COLO668 (cell line): ENCODE measurements at regions not wholly inside any gene's neighbourhood (a gene's known extent, or its start where the extent isn't known, plus 50 kb on each side); places are given as distances from the start of the nearest gene placed in this dataset.

Experiments
- DNase-seq: peaks from one replicate; lab custom pipeline; 2025; ENCODE audit not compliant: unreplicated experiment; lab: John Stamatoyannopoulos, UW

DNA sequence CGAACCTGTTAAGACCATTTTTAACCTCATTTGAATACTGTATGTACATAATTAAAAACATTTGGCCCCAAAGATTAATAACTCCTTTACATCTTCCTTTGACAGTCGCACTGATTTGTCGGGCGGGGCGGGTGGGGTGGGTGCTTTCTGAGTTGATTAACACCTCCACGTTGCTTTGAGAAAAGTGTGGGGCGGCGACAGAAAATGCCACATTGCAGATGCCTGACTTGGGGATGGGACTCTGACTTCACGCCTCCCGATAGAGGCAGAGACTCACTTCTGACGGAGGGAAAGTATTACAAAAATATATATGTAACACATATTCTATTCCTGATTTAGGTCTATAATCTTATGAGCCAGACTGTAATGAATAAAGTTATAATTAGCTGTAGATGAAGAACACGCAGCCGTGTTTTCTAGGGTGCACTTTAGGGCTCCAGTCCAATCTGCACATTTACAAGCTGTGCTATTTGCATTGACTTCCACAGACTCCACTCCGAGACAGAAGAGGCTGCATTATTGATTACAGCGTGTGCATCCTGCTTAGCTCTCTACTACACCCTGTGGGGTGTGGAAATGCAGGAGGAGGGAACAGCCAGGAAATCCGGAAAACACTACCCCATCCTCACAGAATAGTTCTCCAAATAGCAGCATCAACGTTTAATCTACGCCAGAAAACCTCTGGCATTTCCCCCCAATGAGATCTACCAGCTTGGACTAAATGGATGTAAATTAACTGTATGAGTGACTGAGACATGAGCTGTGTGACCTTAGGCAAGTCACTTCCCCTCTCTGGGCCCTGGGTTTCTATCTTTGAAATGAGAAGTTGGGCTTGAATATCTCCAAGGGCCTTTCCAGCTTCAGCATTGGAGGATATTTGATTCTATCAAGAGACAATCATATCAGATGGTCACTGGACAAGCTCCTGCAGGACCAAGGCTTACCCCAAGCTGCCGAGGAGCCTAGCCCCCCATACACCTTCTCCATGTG is 308.0 kb downstream of the RRAGC start:
- DNase-seq, result no peak

DNA sequence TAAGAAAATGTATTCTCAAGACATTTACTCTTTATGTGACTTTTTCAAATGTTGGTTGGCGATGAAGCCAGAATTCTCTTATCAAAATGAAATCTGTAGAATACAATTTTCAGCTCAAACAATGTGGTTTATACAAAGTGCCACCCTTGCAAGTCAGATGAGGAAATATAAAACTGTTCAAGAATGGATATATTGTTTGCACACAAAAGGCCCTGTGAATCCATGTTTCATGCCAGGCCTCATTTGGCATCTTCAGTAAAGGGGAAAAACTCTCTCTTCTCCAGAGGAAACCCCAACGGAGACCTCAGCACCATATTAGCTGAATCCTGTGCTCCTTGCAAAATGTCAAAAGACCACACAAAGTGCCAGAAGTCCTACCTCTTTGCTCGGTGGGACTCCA is 310.4 kb downstream of the RRAGC start:
- DNase-seq, result no peak

DNA sequence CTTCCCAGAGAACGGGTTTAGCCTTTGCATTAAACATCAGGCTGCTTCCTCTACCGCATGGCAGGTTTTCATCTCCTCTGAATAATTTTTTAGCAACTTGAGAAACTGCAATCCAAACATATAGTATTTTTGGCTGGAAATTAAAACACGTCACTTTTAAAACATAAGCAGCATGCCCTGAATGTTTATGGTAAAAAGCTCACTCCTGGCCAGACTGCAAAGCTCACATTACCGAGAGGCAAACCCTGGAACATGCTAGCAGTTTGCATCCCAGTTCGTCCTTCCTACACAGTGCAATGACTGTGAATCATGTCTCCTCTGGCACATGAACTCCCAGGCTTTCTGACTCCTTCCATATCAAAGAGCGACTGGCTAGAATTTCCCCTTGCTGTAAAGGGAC is 312.3 kb downstream of the RRAGC start:
- no peak for DNase-seq

DNA sequence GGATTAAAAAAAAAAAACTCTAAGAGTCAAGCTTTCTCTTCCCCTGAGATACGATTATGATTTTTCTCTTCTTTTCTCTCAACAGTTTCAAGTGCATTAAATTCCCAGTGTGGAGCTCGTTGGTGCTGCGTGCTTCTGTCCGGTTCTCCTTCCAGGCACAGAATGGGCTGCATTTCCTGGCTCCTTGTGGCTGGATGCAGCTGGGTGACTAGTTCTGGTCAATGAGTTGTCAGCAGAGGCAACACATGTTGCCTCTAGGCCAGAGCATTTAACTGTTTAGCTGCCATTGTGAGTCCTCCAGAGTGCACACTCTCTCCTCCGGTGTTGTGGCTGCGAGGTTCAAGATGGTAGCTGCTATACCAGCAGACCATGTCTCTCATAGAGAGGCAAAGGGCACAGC is 312.9 kb downstream of the RRAGC start:
- DNase-seq, result no peak

DNA sequence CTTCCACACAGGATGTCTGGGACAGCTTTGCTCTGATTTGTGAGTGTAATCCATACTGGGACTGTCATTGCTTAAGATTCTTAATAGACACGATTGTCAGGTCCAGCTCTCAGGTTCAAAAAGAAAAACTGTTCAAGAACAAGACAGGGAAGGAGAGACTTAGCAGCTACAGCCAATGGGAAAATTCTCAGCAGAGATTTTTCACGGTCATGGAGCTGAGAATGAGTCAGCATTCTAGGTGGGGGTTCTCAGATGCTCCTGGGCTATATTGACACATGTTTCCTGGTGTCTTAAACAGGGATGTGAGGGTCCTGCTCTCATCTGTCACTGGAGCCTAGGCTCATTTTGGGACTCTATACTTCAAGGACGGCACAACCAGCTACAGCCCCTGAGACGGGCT is 318.3 kb downstream of the RRAGC start:
- DNase-seq, result no peak

DNA sequence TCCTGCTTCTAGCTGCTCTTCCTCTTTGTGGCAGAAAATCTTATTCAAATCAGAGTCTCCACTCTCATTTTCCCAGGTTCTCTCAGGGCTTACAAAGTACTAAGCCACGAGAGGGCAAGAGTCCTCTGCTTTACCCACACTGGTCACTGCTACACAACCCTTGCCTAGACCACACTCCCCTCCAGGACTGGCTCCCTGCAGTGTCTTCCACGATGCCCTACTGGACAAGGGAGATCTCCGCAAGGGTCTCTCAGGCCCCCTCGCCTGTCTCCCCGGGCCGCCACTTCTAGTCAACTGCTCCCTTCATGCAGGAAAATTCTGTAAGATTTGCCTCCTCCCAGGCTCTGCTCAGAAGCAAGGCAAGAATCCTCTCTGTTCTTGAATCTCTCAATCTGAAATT is 319.6 kb downstream of the RRAGC start:
- no peak for DNase-seq

DNA sequence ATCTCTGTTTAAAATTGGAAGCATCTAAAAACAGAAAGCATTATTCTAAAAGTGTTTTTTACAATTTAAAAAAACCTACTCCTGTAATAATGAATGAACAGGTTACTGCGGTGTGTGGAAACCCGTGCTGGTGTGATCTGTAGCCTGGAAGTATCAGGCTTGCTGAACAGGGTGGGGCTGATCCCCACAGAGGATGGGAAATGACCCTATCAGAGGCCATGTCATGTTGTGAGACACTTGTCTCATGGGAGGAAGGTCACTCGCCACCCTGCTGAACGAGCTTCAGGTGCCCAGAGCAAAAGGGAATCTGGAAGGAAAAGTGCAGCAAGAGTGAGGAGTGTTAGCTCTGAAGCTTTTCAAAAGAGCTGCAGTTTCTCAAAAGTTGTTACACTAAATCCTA is 320.7 kb downstream of the RRAGC start:
- no peak for DNase-seq

DNA sequence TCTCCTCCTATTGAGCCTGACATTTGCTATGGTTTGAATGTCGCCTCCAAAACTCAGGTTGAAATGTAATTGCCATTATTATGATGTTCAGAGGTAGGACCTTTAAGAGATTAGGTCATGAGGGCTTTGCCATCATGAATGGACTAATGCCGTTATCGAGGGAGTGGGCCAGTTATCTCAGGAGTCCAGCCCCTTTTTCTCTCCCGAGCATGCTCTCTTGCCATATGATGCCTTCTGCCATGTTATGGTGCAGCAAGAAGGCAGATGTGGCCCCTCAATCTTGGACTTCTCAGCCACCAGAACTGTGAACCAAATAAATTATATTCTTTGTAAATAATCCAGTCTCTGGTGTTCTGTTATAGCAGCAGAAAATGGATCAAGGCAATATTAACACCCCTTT is 323.5 kb downstream of the RRAGC start:
- DNase-seq, result no peak

DNA sequence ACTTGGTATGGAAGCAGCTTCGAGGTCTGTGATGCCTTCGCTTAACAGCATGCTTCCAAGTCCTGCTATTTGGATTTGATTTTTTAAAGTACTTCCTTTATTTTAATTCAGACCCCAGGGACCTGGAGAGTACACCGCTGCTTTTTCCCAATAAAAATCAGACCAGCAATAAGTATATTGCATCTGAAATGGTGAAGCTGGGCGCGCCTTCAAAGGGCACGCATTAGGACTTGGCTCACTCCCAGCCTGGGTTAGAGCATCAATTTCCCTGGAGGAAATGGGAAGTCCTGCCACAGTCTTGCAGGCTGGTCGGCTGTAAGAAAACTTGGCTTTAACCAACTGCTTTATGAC is 325.1 kb downstream of the RRAGC start:
- DNase-seq, result no peak

DNA sequence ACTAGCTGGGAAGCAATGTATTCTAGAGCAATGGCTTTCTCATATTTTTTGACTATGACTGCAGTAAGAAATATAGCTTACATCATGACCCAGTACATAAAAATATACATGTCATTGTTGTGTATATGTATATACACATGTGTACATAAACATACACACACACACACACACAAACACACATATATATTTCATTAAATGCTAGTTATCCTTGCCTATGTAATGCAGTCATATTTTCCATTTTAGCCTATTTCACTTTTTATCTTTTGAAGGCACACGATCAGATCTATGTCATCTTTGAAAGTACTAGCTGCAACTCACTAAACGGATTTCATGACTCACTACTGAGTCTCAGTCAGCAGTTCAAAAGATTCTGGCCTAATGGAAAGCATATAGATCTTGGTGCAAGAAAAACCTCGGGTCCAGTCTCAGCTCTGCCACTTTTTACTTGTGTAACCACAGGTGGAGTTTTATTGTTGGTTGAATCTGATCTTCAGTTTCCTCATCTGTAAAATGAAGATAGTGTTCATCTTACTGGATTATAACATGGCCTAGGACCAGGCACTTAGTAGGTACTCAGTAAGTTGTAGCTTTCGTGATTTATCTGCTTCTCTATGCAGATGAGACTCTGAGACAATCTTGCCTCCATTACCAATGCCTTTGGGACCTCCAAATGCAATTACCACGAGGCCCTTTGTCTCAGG is 325.6 kb downstream of the RRAGC start:
- no peak for DNase-seq

DNA sequence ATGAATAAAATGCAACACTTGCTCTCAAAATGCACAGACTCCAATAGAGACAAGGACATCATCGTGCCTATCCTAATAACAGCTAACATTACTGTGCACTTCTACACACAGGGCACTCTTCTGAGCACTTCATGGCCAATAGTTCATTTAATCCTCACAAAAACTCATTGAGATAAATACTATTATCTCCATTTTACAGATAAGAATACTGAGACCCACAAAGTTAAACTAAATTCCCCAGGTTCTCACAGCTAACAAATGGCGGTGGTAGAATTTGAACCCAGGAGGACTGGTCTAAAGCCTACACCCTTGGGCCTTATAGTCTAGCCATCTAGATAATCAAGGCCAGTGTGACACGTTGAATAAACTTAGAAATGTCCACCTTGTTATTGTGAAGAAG is 328.6 kb downstream of the RRAGC start:
- DNase-seq, result no peak

DNA sequence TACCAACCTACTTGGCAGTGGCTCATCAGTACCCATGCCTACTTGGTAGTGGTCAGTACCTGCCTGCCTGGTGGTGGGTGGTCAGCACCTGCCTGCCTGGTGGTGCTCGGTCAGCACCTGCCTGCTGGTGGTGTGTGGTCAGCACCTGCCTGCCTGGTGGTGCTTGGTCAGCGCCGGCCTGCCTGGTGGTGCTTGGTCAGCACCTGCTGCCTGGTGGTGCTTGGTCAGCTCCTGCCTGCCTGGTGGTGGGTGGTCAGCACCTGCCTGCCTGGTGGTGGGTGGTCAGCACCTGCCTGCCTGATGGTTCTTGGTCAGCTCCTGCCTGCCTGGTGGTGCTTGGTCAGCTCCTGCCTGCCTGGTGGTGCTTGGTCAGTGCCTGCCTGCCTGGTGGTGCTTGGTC is 329.6 kb downstream of the RRAGC start:
- DNase-seq, result no peak

DNA sequence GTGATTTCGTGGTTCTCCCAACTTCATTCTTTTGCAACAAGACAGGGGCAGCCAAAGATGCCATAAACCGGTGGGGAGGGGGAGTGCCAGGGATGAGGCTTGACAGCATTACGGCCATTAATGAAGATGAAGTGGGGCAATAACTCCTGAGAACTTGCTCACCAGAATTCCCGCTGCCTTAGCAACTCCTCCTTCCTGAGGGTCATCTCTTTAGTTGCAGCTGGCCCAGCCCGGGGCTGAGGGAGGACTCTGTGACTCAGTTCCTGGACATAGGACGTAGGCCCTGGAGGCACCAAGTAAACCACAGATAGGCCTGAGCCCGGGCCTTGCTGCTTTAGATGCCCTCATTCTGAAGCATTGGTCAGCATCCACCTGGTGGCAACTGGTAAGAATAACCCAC is 330.2 kb downstream of the RRAGC start:
- DNase-seq, result no peak

DNA sequence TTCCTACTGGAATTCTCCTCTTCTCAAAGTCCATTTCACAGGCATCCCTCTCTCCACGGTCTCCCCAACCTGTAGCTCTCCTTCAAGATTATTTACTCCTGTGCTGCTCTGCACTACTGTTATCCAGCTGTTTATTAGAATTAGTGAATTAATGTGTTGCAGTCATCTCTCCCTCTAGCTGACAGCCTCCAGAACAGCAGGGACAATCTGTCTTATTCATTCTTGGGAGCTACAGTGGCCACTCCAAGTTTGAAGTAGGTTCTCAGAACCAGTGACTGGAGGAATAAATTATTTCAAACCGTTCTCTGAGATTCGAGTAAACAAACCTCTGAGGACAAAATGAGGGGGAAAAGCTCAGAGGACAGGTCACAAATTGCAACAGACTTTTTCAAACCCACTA is 330.9 kb downstream of the RRAGC start:
- no peak for DNase-seq

DNA sequence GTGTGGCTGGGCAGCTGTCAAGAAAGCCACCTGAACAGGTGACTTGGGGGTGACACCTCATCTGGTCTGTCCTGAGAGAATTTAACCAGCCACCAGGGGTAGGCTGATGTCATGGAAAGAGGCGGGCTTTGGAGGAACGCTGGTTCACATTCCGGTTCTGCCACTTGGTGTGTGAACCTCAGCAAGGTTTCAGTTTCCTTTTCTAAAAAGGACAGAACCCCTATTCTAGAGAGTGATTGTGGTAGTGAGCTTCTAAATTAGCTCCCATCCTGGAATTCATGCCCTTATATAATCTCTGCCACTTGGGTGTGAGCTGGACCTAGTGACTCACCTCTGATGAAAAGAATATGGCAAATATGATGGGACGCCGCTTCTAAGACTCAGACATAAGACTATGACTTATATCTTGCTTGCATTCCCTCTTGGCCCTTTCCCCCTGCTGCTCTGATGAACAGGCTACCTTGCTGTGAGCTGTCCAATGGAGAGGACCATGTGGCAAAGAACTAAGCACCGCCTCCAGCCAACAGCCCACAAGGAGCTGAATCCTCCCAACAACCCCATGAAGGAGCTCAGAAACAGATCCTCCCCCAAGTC is 332.1 kb downstream of the RRAGC start:
- no peak for DNase-seq

DNA sequence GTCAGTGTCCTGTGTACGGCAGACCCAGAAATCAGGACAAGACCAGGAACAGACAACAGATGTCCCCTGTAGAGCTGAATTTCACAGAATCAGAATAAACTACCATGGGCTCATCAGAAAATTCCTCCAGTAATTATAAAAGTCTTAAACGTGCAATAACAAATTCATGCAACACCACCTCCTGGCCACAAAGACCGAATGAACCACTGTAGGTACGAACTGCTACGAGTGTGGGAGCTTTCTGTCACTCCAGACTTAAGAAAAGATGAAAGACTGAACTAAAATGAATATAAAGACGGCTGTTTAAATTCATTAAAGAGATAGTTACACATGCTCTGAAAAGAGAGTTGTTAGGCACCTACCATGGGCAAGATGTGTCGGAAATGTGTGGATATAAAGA is 333.5 kb downstream of the RRAGC start:
- no peak for DNase-seq

DNA sequence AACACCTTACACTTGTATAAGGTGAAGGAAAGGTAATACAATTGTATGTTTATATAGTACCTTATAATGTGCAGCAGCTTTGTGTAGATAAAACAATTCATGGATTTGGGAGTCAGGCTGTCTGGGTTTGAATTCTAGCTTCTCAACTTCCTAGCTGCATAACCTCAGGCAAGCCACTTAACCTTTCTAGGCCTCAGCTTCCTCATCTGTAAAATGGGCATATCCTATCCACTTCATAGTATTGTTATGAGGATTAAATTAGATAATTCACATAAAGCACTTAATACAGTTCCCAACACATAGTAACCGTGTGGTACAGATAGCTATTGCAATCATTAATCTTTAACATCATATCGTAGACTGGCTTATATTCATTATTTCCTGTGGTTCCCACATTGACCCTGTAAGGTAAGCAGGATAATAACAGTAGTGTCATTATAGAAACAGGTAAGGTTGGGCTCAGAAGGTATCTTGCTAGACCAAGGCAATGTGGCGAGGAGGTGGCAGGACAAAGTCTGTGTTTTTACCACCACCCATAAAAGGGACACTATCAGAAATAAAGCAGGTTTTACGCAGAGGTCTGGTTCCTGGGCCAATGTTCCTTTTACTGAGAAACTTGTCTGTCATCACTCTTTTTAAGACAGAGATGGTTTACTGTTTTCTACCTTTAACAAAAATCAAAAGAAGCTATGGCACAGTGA is 334.1 kb downstream of the RRAGC start:
- DNase-seq, result no peak

DNA sequence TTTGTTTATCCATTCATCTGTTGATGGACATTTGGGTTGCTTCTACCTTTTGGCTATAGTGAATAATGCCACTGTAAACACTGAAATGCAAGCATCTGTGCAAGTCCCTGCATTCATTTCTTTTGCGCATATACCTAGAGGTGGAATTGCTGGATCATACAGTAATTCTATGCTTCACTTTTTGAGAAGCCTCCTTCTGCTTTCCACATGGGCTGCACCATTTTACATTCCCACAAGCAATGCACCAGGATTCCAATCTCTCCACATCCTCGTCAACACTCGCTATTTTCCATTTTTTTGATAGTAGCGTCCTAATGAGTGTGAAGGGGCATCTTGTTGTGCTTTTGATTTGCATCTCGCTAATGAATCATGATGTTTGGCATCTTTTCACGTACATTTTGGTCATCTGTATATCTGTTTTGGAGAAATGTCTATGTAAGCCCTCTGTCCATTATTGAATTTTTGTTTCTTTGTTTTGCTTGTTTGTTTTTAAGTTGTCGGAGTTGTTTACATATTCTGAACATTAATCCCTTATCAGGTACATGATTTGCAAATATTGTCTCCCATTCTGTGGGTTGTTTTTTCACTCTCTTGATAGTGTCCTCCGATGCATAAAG is 335.4 kb downstream of the RRAGC start:
- DNase-seq, result no peak

DNA sequence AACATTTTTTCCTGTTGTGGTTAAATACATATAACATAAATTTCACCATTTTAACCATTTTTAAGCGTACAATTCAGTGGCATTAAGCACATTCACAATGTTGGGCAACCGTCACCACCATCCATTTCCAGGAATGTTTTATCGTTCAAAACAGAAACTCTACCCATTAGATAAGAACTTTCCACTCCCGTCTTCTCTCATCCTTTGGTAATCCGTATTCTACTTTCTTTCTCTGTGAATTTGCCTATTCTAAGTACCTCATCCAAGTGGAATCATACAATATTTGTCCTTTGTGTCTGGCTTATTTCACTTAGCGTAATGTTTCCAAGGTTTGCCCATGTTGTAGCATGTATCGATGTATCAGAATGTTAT is 336.0 kb downstream of the RRAGC start:
- no peak for DNase-seq

DNA sequence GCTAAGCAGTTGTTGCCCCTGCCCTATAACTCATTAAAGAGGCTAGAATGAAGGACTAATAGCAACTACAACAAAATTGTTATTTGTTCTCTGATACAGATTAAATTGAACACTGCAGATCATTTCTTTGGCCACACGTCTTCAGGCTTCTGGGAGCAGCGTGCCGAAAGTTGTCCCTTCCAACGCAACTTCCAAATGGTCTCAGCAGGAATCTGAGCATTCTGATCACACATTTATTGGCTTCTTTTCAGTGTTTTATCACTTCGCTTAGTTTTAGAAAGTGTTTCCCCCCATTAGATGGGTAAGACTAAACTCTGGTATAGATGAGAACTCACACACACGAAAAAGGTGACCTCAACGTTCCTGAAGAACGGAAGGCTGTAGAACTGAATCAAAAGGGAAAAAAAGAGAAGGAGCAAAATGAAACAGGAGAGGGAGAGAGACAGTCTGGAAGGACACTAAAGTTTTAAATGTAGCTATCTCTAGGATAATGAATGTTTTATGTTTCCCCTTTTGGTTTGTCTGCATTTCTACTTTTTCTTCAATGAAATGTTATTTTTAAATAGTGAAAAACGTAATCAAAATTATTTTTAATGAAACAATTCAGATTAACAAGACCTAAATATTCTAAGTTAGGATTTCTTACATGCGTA is 336.5 kb downstream of the RRAGC start:
- no peak for DNase-seq

DNA sequence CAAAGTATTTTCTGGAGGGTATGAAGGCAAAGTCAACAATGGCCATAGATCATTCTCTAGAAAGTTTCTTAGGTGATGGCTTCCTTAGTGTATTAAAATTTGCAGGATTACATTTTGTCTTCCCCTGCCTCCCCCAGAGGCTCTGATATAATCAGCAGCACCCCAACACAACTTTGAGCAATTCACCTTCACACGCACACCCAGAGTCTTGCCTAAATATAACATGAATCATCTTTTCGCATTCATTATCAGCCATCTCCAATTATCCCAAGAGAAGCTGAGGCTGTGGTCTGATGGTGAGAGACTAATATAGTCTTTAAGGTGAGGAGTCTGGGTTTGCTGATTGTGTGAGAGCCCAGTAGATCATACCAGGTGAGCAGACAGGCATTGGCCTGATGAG is 343.0 kb downstream of the RRAGC start:
- DNase-seq, result no peak
